ENCODE measurements at regions not wholly inside any gene's neighbourhood (a gene's known extent, or its start where the extent isn't known, plus 50 kb on each side); places are given as distances from the start of the nearest gene placed in this dataset.

- TF ChIP-seq POLR2A (IDR thresholded peaks at IDR 0.05) (no peak), CTCF (IDR thresholded peaks at IDR 0.05) (no peak)
Observed at GRCh38 chr7:82701949-82702348, 258.4 kb upstream of the CACNA2D1 start.

Data from Peyer's patch (tissue), 4 donors.